Gastrocnemius medialis (tissue), 4 donors: ENCODE measurements at regions not wholly inside any gene's neighbourhood (a gene's known extent, or its start where the extent isn't known, plus 50 kb on each side); places are given as distances from the start of the nearest gene placed in this dataset.
"Not testable (repeated sequence)": the region's sequence is repeated elsewhere in the genome, so short reads cannot be mapped to it uniquely, and the experiment has no call there.

Experiments used
- POLR2A ChIP-seq, 2 donors: fragments of 450-650 bp; IDR thresholded peaks; one replicate each; pipeline ENCODE4 v1.6.1; 2017; ENCODE audit warnings: antibody characterized with exemption in 2 of 2, mild to moderate bottlenecking in 2 of 2, moderate library complexity in 2 of 2
- TF ChIP-seq, protein P1 (sequence below), 5 experiments: fragments of 450-650 bp in 3 of 5; fragments of 200-600 bp in 2 of 5; sonication (generic) in 2 of 5; IDR thresholded peaks in 4 of 5; conservative IDR thresholded peaks in 1 of 5; 1 replicate in 4 of 5; 2 replicates in 1 of 5; pipeline ENCODE4 v1.5.1; 2016 to 2019; ENCODE audit warnings: antibody characterized with exemption in 5 of 5, mild to moderate bottlenecking in 3 of 5, moderate library complexity in 3 of 5

- TF ChIP-seq POLR2A (IDR thresholded peaks at IDR 0.05), result not testable (repeated sequence)
- TF ChIP-seq, protein P1, sequence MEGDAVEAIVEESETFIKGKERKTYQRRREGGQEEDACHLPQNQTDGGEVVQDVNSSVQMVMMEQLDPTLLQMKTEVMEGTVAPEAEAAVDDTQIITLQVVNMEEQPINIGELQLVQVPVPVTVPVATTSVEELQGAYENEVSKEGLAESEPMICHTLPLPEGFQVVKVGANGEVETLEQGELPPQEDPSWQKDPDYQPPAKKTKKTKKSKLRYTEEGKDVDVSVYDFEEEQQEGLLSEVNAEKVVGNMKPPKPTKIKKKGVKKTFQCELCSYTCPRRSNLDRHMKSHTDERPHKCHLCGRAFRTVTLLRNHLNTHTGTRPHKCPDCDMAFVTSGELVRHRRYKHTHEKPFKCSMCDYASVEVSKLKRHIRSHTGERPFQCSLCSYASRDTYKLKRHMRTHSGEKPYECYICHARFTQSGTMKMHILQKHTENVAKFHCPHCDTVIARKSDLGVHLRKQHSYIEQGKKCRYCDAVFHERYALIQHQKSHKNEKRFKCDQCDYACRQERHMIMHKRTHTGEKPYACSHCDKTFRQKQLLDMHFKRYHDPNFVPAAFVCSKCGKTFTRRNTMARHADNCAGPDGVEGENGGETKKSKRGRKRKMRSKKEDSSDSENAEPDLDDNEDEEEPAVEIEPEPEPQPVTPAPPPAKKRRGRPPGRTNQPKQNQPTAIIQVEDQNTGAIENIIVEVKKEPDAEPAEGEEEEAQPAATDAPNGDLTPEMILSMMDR (IDR thresholded peaks at IDR 0.05 in 4 of 5, conservative IDR thresholded peaks at IDR 0.05 in 1 of 5), result not testable (repeated sequence)
Measured at GRCh38 chr4:189888407-189888806, 52.3 kb upstream of the FRG1 start.
